ENCODE measurements at regions not wholly inside any gene's neighbourhood (a gene's known extent, or its start where the extent isn't known, plus 50 kb on each side); places are given as distances from the start of the nearest gene placed in this dataset.

DNA sequence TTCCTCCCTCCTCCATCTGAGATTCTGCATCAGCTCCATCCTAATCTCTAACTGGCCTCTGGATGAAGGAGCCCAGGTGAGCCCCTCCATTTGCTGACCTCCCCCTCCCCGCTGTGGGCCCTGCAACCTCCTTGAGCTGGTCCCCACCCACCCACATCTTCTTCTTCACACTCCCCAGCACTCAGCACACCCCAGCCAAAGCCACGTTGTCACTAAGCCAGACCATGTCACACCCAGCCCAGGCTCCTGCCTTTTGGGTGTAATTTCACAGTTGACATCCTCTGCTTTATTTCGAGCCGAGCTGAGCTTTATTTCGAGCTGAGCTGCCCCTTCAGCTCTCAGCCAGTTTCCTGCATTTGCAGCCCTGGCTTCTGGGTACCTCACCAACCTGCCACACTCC lies 282.7 kb upstream of the TNRC6C start:
- TF ChIP-seq, protein P1, sequence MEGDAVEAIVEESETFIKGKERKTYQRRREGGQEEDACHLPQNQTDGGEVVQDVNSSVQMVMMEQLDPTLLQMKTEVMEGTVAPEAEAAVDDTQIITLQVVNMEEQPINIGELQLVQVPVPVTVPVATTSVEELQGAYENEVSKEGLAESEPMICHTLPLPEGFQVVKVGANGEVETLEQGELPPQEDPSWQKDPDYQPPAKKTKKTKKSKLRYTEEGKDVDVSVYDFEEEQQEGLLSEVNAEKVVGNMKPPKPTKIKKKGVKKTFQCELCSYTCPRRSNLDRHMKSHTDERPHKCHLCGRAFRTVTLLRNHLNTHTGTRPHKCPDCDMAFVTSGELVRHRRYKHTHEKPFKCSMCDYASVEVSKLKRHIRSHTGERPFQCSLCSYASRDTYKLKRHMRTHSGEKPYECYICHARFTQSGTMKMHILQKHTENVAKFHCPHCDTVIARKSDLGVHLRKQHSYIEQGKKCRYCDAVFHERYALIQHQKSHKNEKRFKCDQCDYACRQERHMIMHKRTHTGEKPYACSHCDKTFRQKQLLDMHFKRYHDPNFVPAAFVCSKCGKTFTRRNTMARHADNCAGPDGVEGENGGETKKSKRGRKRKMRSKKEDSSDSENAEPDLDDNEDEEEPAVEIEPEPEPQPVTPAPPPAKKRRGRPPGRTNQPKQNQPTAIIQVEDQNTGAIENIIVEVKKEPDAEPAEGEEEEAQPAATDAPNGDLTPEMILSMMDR (conservative IDR thresholded peaks at IDR 0.05 in 1 of 2, IDR thresholded peaks at IDR 0.05 in 1 of 2; ENCODE audit: low read depth in 1 of 2, low read length in 2 of 2): no peak
- TF ChIP-seq EZH2 (IDR thresholded peaks at IDR 0.05; ENCODE audit: low read length, missing control alignments): no peak
